CD4-positive, alpha-beta T cell (primary cell): ENCODE measurements at regions not wholly inside any gene's neighbourhood (a gene's known extent, or its start where the extent isn't known, plus 50 kb on each side); places are given as distances from the start of the nearest gene placed in this dataset.

Source experiments
- ATAC-seq: fragments of 200-7000 bp; cut with Tn5 transposase; one replicate; pipeline ENCODE4 v1.10.0; 2022; ENCODE audit warnings: mild to moderate bottlenecking; ENCODE audit not compliant: poor library complexity
- CTCF ChIA-PET: fragments of 350-600 bp; sonication (Branson Sonifier 250); formaldehyde crosslinking; loops from one replicate; lab custom pipeline; 2021; ENCODE audit warnings: antibody characterized with exemption, inconsistent platforms; lab: Charles Lee
- POLR2A ChIA-PET: fragments of 350-600 bp; sonication (Branson Sonifier 250); formaldehyde crosslinking; loops from one replicate; lab custom pipeline; 2021; ENCODE audit warnings: antibody characterized with exemption, inconsistent platforms; lab: Charles Lee
- DNase-seq, 14 experiments: peaks; one replicate each; pipeline ENCODE4 v3.0.0-alpha.2; 2013 to 2020; ENCODE audit warnings: mixed read lengths in 2 of 14
- H3K27ac ChIP-seq, 2 donors: one replicate each; pipeline versions ENCODE4 v1.5.1 to v1.7.0; 2013; ENCODE audit warnings: low read length in 2 of 2, low read depth in 1 of 2, mild to moderate bottlenecking in 1 of 2
- H3K27me3 ChIP-seq, 2 experiments: 1 replicate in 1 of 2; 2 replicates in 1 of 2; pipeline versions ENCODE4 v1.6.1 to v1.7.0; 2013; ENCODE audit warnings: low read length in 2 of 2, control low read depth in 1 of 2, mild to moderate bottlenecking in 1 of 2, moderate library complexity in 1 of 2; ENCODE audit not compliant: insufficient read depth in 2 of 2, control insufficient read depth in 1 of 2
- H3K36me3 ChIP-seq: one replicate; pipeline ENCODE4 v1.6.1; 2013; ENCODE audit warnings: low read length, control low read depth; ENCODE audit not compliant: insufficient read depth
- H3K4me1 ChIP-seq: one replicate; pipeline ENCODE4 v1.6.1; 2013; ENCODE audit warnings: low read length, control low read depth; ENCODE audit not compliant: insufficient read depth
- H3K4me3 ChIP-seq: one replicate; pipeline ENCODE4 v1.5.1; 2013; ENCODE audit warnings: mild to moderate bottlenecking, low read length, moderate library complexity
- H3K9me3 ChIP-seq, 2 experiments: 1 replicate in 1 of 2; 2 replicates in 1 of 2; pipeline versions ENCODE4 v1.6.1 to v1.7.0; 2013; ENCODE audit warnings: low read length in 2 of 2, mild to moderate bottlenecking in 2 of 2, control low read depth in 1 of 2, moderate library complexity in 1 of 2; ENCODE audit not compliant: control insufficient read depth in 1 of 2, insufficient read depth in 1 of 2
- H3K27ac Mint-ChIP-seq: one replicate; pipeline ENCODE4 v1.8.0; 2020; ENCODE audit warnings: mixed read lengths
- H3K27me3 Mint-ChIP-seq: one replicate; pipeline ENCODE4 v1.8.0; 2021; ENCODE audit warnings: mixed read lengths
- H3K36me3 Mint-ChIP-seq: one replicate; pipeline ENCODE4 v1.8.0; 2021; ENCODE audit warnings: low read depth, mixed read lengths
- H3K4me1 Mint-ChIP-seq: one replicate; pipeline ENCODE4 v1.8.0; 2021; ENCODE audit warnings: low read depth, mixed read lengths
- H3K4me3 Mint-ChIP-seq: one replicate; pipeline ENCODE4 v1.8.0; 2020; ENCODE audit warnings: mild to moderate bottlenecking, mixed read lengths
- H3K9me3 Mint-ChIP-seq: one replicate; pipeline ENCODE4 v1.8.0; 2020; ENCODE audit warnings: mixed read lengths
- intact Hi-C, 2 experiments: fragments of 100-400 bp; cut with DNase I in 1 of 2; cut with micrococcal nuclease in 1 of 2; formaldehyde crosslinking; loops; one replicate each; pipeline versions ENCODE4 v1.15.1 to v1.9.0; 2023 to 2025; cut with DNase I, micrococcal nuclease
- TF ChIP-seq, protein P1 (sequence below): fragments of 200-600 bp; IDR thresholded peaks from one replicate; pipeline ENCODE4 v1.8.0; 2022; ENCODE audit warnings: antibody characterized with exemption, mild to moderate bottlenecking

DNA sequence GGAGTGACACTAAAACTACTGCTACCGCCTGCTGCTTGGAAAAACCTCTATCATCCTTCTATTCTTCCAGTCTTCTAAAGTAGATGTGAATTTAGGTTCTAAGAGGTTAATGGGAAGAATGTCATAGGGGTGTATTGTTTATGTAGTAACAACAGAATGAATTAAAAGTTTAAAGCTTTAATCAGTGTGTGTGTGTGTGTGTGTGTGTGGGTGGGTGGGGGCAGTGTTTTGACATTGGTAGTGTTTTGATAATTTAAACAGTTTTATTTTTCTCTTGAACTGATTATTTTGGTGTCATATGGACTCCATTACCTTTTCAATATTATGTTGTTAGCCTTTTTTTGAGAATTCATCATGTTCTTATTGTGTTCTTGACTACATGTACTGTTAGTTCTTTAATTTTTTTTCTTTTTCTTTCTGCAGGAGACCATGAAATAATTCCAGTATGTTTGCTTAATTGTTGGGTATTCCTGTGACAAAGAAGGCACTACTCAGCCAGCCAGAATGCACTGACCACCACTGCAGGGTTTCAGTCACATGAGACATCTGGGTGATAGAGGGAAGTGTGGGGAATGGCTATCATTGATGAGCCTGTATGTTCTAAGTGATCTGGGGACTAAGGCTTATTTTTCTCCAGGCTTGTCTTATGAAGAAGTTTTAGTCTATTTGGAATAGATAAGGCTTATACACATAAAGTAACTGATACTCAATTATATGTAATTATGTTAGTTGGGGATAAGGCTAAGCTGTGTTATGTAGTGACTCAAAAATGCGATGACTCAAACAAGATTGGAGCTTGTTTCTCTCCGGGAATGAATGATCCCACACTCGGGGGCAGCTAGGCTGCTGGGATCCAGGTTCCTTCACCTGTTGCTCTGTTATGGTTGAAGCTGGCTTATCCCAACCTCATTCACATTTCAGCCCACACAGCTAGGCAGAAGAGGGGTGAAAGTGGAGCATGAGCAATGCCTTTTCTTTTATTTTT, 50.2 kb upstream of the ACTBL2 start:
- POLR2A ChIA-PET = no interaction called here
- TF ChIP-seq, protein P1, sequence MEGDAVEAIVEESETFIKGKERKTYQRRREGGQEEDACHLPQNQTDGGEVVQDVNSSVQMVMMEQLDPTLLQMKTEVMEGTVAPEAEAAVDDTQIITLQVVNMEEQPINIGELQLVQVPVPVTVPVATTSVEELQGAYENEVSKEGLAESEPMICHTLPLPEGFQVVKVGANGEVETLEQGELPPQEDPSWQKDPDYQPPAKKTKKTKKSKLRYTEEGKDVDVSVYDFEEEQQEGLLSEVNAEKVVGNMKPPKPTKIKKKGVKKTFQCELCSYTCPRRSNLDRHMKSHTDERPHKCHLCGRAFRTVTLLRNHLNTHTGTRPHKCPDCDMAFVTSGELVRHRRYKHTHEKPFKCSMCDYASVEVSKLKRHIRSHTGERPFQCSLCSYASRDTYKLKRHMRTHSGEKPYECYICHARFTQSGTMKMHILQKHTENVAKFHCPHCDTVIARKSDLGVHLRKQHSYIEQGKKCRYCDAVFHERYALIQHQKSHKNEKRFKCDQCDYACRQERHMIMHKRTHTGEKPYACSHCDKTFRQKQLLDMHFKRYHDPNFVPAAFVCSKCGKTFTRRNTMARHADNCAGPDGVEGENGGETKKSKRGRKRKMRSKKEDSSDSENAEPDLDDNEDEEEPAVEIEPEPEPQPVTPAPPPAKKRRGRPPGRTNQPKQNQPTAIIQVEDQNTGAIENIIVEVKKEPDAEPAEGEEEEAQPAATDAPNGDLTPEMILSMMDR = no peak
- Histone ChIP-seq H3K27ac (no peak overlapping the region), H3K36me3 (no peaks in the 10 kb centered on the region), H3K4me1 (no peaks in the 10 kb centered on the region), H3K4me3 (no peak overlapping the region), H3K27me3 (no peaks in the 10 kb centered on the region), H3K9me3 (no peaks in the 10 kb centered on the region)
- Mint-ChIP-seq H3K4me3 (no peak overlapping the region), H3K4me1 (no peaks in the 10 kb centered on the region), H3K36me3 (no peaks in the 10 kb centered on the region), H3K27ac (no peak overlapping the region), H3K27me3 (no peaks in the 10 kb centered on the region), H3K9me3 (no peaks in the 10 kb centered on the region)
- intact Hi-C loops = no loop called here
- ATAC-seq (no peak), DNase-seq (no peak)
- CTCF ChIA-PET = no interaction called here
